H1 (cell line): ENCODE measurements at regions not wholly inside any gene's neighbourhood (a gene's known extent, or its start where the extent isn't known, plus 50 kb on each side); places are given as distances from the start of the nearest gene placed in this dataset.

ENCODE experiments used
- CHD2 ChIP-seq: IDR thresholded peaks from 2 replicates; pipeline ENCODE4 v1.6.1; 2012; ENCODE audit warnings: low read length, improper control_type of control experiment
- HDAC6 ChIP-seq: IDR thresholded peaks from one replicate; pipeline ENCODE4 v1.7.1; 2012; ENCODE audit warnings: low read depth, mild to moderate bottlenecking, inconsistent platforms, low read length, moderate library complexity
- SIX5 ChIP-seq: IDR thresholded peaks from 2 replicates; pipeline ENCODE4 v1.6.1; 2011; ENCODE audit warnings: mild to moderate bottlenecking, low read depth, low read length
- SUZ12 ChIP-seq: fragments of 200-600 bp; sonication (generic); IDR thresholded peaks from 2 replicates; pipeline ENCODE4 v1.6.1; 2012; ENCODE audit warnings: mild to moderate bottlenecking, inconsistent platforms, low read length, moderate library complexity, mixed read lengths
- USF2 ChIP-seq: IDR thresholded peaks from 2 replicates; pipeline ENCODE4 v1.6.1; 2011; ENCODE audit warnings: low read length, improper control_type of control experiment

GRCh38 chr11:42329929-42330565 lies 870.6 kb upstream of the LRRC4C start (continued):
- TF ChIP-seq CHD2: no peak
- TF ChIP-seq SIX5: no peak
- TF ChIP-seq SUZ12: no peak
- no peak for TF ChIP-seq USF2
- TF ChIP-seq HDAC6: no peak
- TF ChIP-seq, all 59 proteins: peak for 0
